ENCODE measurements at regions not wholly inside any gene's neighbourhood (a gene's known extent, or its start where the extent isn't known, plus 50 kb on each side); places are given as distances from the start of the nearest gene placed in this dataset.

GRCh38 chr10:3439183-3439582 lies 266.6 kb upstream of the PITRM1 start:
- no peak for DNase-seq (ENCODE audit: low read depth)
- H3K4me3 ChIP-seq (replicated peaks; ENCODE audit: low read depth, low read length), result no peak overlapping the region
- TF ChIP-seq CTCF (IDR thresholded peaks at IDR 0.05; ENCODE audit: low read length, missing control alignments), result no peak

- H3K4me3 ChIP-seq (replicated peaks; ENCODE audit: low read depth, low read length), result no peak overlapping the region
- DNase-seq (ENCODE audit: low read depth), result no peak
- TF ChIP-seq CTCF (IDR thresholded peaks at IDR 0.05; ENCODE audit: low read length, missing control alignments), result no peak
Measured at GRCh38 chr10:3438606-3439005, 266.0 kb upstream of the PITRM1 start.

GRCh38 chr10:3435671-3436070 lies 263.1 kb upstream of the PITRM1 start:
- H3K4me3 ChIP-seq (replicated peaks; ENCODE audit: low read depth, low read length), result no peak overlapping the region
- no peak for TF ChIP-seq CTCF (IDR thresholded peaks at IDR 0.05; ENCODE audit: low read length, missing control alignments)
- DNase-seq (ENCODE audit: low read depth), result peak; percentile 78

GRCh38 chr10:3433988-3434387 lies 261.4 kb upstream of the PITRM1 start:
- DNase-seq (ENCODE audit: low read depth), result no peak
- H3K4me3 ChIP-seq (replicated peaks; ENCODE audit: low read depth, low read length), result no peak overlapping the region
- TF ChIP-seq CTCF (IDR thresholded peaks at IDR 0.05; ENCODE audit: low read length, missing control alignments), result no peak

GRCh38 chr10:3433131-3433530 lies 260.5 kb upstream of the PITRM1 start:
- no peak for DNase-seq (ENCODE audit: low read depth)
- H3K4me3 ChIP-seq (replicated peaks; ENCODE audit: low read depth, low read length), result no peak overlapping the region
- TF ChIP-seq CTCF (IDR thresholded peaks at IDR 0.05; ENCODE audit: low read length, missing control alignments), result no peak

GRCh38 chr10:3432081-3432825 lies 259.7 kb upstream of the PITRM1 start:
- no peak for DNase-seq (ENCODE audit: low read depth)
- H3K4me3 ChIP-seq (replicated peaks; ENCODE audit: low read depth, low read length), result no peak overlapping the region
- TF ChIP-seq CTCF (IDR thresholded peaks at IDR 0.05; ENCODE audit: low read length, missing control alignments), result no peak

GRCh38 chr10:3430501-3430900 lies 257.9 kb upstream of the PITRM1 start:
- H3K4me3 ChIP-seq (replicated peaks; ENCODE audit: low read depth, low read length), result no peak overlapping the region
- no peak for TF ChIP-seq CTCF (IDR thresholded peaks at IDR 0.05; ENCODE audit: low read length, missing control alignments)
- DNase-seq (ENCODE audit: low read depth), result no peak
